ENCODE measurements at regions not wholly inside any gene's neighbourhood (a gene's known extent, or its start where the extent isn't known, plus 50 kb on each side); places are given as distances from the start of the nearest gene placed in this dataset.

DNA sequence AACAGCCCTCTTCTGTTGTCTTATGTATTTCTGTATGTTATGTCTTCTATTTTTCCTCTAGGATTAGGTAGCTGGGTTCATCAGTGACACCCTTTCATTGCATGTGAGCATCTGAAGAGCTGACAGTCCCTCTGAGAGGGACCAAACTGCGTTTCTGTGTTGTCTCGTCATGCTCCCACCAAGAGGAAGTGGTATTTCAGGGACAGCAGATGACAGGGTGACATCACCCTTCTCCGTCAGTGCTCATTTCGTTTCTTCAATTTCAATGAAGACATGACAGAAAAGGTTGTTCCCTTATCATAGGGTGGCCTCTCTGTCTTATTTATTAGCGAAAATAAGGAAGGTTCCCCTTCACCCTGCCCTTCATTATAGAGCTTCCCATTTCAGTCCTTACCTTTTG, 225.9 kb upstream of the NR4A3 start:
- TF ChIP-seq POLR2A (IDR thresholded peaks at IDR 0.05), result no peak
- TF ChIP-seq, protein P1, sequence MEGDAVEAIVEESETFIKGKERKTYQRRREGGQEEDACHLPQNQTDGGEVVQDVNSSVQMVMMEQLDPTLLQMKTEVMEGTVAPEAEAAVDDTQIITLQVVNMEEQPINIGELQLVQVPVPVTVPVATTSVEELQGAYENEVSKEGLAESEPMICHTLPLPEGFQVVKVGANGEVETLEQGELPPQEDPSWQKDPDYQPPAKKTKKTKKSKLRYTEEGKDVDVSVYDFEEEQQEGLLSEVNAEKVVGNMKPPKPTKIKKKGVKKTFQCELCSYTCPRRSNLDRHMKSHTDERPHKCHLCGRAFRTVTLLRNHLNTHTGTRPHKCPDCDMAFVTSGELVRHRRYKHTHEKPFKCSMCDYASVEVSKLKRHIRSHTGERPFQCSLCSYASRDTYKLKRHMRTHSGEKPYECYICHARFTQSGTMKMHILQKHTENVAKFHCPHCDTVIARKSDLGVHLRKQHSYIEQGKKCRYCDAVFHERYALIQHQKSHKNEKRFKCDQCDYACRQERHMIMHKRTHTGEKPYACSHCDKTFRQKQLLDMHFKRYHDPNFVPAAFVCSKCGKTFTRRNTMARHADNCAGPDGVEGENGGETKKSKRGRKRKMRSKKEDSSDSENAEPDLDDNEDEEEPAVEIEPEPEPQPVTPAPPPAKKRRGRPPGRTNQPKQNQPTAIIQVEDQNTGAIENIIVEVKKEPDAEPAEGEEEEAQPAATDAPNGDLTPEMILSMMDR (IDR thresholded peaks at IDR 0.05), result no peak
